ENCODE measurements at regions not wholly inside any gene's neighbourhood (a gene's known extent, or its start where the extent isn't known, plus 50 kb on each side); places are given as distances from the start of the nearest gene placed in this dataset.

DNA sequence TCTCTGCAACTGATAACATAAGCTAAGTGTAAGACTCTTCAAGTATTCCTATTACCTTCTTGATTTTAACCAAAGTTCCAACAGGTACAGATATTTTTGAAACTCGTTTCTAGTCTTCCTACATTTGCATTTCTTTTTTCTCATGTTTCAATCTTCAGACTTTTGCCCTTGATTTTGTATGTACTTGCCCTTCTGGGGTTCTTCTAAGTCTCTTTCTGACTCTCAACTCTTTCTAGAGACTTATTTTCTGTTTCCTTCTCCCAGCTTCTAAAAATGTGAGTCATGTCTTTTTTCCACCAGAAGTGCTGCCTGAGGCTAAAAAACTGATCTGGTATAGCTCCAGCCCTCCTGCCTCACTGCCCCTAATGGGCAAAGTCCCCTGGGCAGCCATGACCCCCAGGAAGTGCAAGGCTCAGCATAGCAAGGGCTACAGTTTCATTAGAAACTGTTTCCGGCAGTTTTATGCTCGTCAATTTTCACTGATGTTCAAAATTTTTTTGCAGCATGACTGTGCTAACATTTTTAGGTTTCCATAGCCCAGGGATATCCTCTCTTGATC lies 265.9 kb downstream of the SEC16B start:
- Histone ChIP-seq H3K27me3 (ENCODE audit: insufficient read depth, low read depth) (no peaks in the 10 kb centered on the region), H3K4me1 (ENCODE audit: low read depth, poor library complexity, severe bottlenecking) (no peaks in the 10 kb centered on the region), H3K4me3 (IDR thresholded peaks at IDR 0.05; ENCODE audit: insufficient read depth, low read depth, low read length) (no peak overlapping the region), H3K9ac (no peak overlapping the region), H2AFZ (ENCODE audit: low read depth) (no peak overlapping the region), H4K20me1 (ENCODE audit: insufficient read depth) (no peaks in the 10 kb centered on the region), H3K79me2 (ENCODE audit: insufficient read depth, low read depth) (no peaks in the 10 kb centered on the region), H3K36me3 (ENCODE audit: insufficient read depth) (no peaks in the 10 kb centered on the region), H3K4me2 (no peak overlapping the region), H3K27ac (no peak overlapping the region)
- TF ChIP-seq, protein P1, sequence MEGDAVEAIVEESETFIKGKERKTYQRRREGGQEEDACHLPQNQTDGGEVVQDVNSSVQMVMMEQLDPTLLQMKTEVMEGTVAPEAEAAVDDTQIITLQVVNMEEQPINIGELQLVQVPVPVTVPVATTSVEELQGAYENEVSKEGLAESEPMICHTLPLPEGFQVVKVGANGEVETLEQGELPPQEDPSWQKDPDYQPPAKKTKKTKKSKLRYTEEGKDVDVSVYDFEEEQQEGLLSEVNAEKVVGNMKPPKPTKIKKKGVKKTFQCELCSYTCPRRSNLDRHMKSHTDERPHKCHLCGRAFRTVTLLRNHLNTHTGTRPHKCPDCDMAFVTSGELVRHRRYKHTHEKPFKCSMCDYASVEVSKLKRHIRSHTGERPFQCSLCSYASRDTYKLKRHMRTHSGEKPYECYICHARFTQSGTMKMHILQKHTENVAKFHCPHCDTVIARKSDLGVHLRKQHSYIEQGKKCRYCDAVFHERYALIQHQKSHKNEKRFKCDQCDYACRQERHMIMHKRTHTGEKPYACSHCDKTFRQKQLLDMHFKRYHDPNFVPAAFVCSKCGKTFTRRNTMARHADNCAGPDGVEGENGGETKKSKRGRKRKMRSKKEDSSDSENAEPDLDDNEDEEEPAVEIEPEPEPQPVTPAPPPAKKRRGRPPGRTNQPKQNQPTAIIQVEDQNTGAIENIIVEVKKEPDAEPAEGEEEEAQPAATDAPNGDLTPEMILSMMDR (conservative IDR thresholded peaks at IDR 0.05; ENCODE audit: low read depth, low read length), result no peak

DNA sequence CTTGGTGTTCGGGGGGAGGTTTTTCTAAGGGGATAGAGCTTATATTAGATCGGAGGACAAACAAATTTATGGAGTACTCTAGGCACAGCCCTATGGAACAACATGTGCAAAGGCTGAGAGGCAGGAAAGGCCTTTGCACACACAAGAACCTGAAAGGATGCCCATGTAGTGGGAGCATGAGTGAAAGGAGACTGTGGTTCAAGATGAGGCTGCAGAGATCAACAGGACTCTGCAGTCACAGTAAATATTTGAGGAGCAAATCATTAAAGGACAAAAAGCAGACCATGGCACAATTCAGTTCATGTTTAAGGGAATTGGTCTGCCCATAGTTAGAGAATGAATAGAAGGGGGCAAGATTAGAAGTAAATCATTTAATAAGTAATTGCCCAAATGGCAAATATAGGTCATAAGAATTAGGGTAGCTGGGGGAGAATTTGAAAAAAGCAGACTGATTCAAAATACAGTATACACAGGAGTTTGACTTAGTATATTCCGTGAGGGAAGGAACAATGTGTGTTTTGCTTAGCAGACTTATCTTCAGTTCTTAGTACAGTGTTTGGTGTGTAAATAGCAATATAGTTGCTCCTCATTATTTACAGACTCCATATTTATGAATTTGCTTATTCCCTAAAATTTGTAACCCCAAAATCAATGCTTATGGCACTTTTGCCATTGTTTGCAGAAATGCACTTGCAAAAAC lies 268.1 kb downstream of the SEC16B start:
- Histone ChIP-seq H3K27me3 (ENCODE audit: insufficient read depth, low read depth) (no peaks in the 10 kb centered on the region), H3K4me1 (ENCODE audit: low read depth, poor library complexity, severe bottlenecking) (no peaks in the 10 kb centered on the region), H3K27ac (no peak overlapping the region), H4K20me1 (ENCODE audit: insufficient read depth) (no peaks in the 10 kb centered on the region), H2AFZ (ENCODE audit: low read depth) (no peak overlapping the region), H3K36me3 (ENCODE audit: insufficient read depth) (no peaks in the 10 kb centered on the region), H3K9ac (no peak overlapping the region), H3K4me3 (IDR thresholded peaks at IDR 0.05; ENCODE audit: insufficient read depth, low read depth, low read length) (no peak overlapping the region), H3K79me2 (ENCODE audit: insufficient read depth, low read depth) (no peaks in the 10 kb centered on the region), H3K4me2 (no peak overlapping the region)
- TF ChIP-seq, protein P1 (conservative IDR thresholded peaks at IDR 0.05; ENCODE audit: low read depth, low read length), result no peak

DNA sequence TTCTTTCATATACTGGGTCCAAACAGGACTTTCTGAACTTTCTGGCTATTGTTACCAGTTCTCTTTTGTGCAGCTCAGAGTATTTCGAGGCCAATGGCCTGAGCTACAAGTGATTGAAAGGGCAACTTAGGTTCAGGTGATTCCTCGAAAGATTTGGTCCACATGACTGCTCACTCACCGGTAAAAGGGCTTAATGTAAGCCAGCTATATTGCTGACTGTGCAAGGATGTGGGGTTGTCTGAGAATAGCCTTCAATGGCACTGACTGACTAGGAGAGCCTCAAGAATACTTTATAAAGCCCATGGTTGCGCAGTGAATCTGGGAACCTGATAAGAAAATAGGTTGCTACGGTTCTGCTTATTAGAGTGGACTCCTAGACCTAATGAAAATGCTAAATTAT lies 269.0 kb downstream of the SEC16B start:
- Histone ChIP-seq H3K9ac (no peak overlapping the region), H2AFZ (ENCODE audit: low read depth) (no peak overlapping the region), H3K27me3 (ENCODE audit: insufficient read depth, low read depth) (no peaks in the 10 kb centered on the region), H4K20me1 (ENCODE audit: insufficient read depth) (no peaks in the 10 kb centered on the region), H3K4me2 (no peak overlapping the region), H3K4me1 (ENCODE audit: low read depth, poor library complexity, severe bottlenecking) (no peaks in the 10 kb centered on the region), H3K79me2 (ENCODE audit: insufficient read depth, low read depth) (no peaks in the 10 kb centered on the region), H3K4me3 (IDR thresholded peaks at IDR 0.05; ENCODE audit: insufficient read depth, low read depth, low read length) (no peak overlapping the region), H3K36me3 (ENCODE audit: insufficient read depth) (no peaks in the 10 kb centered on the region), H3K27ac (no peak overlapping the region)
- TF ChIP-seq, protein P1 (conservative IDR thresholded peaks at IDR 0.05; ENCODE audit: low read depth, low read length), result no peak

DNA sequence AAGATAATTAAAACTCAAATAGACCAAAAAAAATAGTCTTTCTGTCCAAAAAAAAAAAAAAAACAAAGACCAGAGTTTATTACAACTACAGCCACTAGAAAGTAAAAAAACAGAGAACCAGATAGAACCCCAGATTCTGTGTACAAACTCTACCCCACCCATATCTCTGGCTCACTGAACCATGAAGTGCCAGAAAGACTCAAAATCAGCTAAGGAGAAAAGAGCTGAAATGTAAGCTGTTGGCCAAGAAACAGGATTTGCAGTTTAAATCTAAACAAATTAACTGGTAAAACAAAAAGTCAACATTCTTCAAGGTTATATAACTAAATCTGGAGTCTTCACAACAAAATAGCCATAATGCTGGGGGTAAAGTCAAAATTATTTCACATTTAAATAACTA lies 278.9 kb downstream of the SEC16B start:
- no peak overlapping the region for H2AFZ ChIP-seq (ENCODE audit: low read depth)
- H3K79me2 ChIP-seq (ENCODE audit: insufficient read depth, low read depth), result no peaks in the 10 kb centered on the region
- TF ChIP-seq, protein P1 (conservative IDR thresholded peaks at IDR 0.05; ENCODE audit: low read depth, low read length), result no peak
- H3K27ac ChIP-seq, result no peak overlapping the region
- no peak overlapping the region for H3K9ac ChIP-seq
- no peaks in the 10 kb centered on the region for H3K4me1 ChIP-seq (ENCODE audit: low read depth, poor library complexity, severe bottlenecking)
- no peak overlapping the region for H3K4me2 ChIP-seq
- no peaks in the 10 kb centered on the region for H3K36me3 ChIP-seq (ENCODE audit: insufficient read depth)
- H3K4me3 ChIP-seq (IDR thresholded peaks at IDR 0.05; ENCODE audit: insufficient read depth, low read depth, low read length), result no peak overlapping the region
- H4K20me1 ChIP-seq (ENCODE audit: insufficient read depth), result no peaks in the 10 kb centered on the region
- no peaks in the 10 kb centered on the region for H3K27me3 ChIP-seq (ENCODE audit: insufficient read depth, low read depth)
